Mucosa of descending colon (tissue), 3 donors: ENCODE measurements at regions not wholly inside any gene's neighbourhood (a gene's known extent, or its start where the extent isn't known, plus 50 kb on each side); places are given as distances from the start of the nearest gene placed in this dataset.

Source experiments
- ATAC-seq: fragments of 200-7000 bp; cut with Tn5 transposase; one replicate; pipeline ENCODE4 v1.9.1; 2020; ENCODE audit warnings: mild to moderate bottlenecking, moderate library complexity
- DNase-seq, 3 donors: peaks; one replicate each; pipeline ENCODE4 v3.0.0-alpha.2; 2020
- H3K36me3 ChIP-seq: fragments of 200-600 bp; one replicate; pipeline ENCODE4 v1.8.0; 2021; ENCODE audit warnings: low read depth, mild to moderate bottlenecking
- H3K4me1 ChIP-seq: fragments of 200-600 bp; one replicate; pipeline ENCODE4 v1.8.0; 2021; ENCODE audit warnings: low read depth, mild to moderate bottlenecking
- H3K4me3 ChIP-seq: fragments of 200-600 bp; one replicate; pipeline ENCODE4 v1.8.0; 2021; ENCODE audit warnings: mild to moderate bottlenecking
- H3K9me3 ChIP-seq: fragments of 200-600 bp; one replicate; pipeline ENCODE4 v1.8.0; 2021; ENCODE audit warnings: mild to moderate bottlenecking
- CTCF ChIP-seq: fragments of 200-600 bp; IDR thresholded peaks from one replicate; pipeline ENCODE4 v1.8.0; 2022; ENCODE audit warnings: antibody characterized with exemption, mild to moderate bottlenecking
- intact Hi-C, 2 donors: fragments of 100-400 bp; cut with DNase I in 1 of 2; cut with micrococcal nuclease in 1 of 2; formaldehyde crosslinking; loops; one replicate each; pipeline versions ENCODE4 v1.11.0 to v1.11.1; 2022; cut with DNase I, micrococcal nuclease
- donor health status: DM: no; HTN: no; CAD: no; lungs with moderate emphysema.
- donor health status: DM: no; HTN: no; CAD: no.
- donor health status: DM: no; HTN: yes; CAD: no.

GRCh38 chr2:14536976-14537375, 95.5 kb upstream of the LRATD1 start:
- no peak overlapping the region for H3K4me3 ChIP-seq
- no peaks in the 10 kb centered on the region for H3K9me3 ChIP-seq
- intact Hi-C loops, result no loop called here
- H3K36me3 ChIP-seq, result no peaks in the 10 kb centered on the region
- ATAC-seq, result no peak
- no peak for DNase-seq
- no peaks in the 10 kb centered on the region for H3K4me1 ChIP-seq
- TF ChIP-seq CTCF, result no peak

DNA sequence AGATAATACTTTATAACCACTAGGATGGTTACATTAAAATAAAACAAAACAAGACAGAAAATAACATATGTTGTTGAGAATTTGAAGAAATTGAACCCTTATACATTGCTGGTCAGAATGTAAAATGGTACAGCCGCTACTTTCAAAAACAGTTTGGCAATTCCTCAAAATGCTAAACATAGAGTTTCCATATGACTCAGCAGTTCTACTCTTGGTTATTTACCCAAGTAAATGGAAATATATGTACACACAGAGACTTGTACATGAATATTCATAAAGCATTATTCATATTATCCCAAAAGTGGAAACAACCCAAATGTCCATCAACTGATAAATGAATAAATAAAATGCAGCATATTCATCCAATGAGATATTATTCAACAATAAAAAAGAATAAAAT, 92.5 kb upstream of the LRATD1 start:
- no peak for ATAC-seq
- Histone ChIP-seq H3K36me3 (no peaks in the 10 kb centered on the region), H3K4me1 (no peaks in the 10 kb centered on the region), H3K9me3 (no peaks in the 10 kb centered on the region), H3K4me3 (no peak overlapping the region)
- no peak for TF ChIP-seq CTCF
- intact Hi-C loops, result no loop called here
- DNase-seq, result no peak

GRCh38 chr2:14543284-14543683, 89.2 kb upstream of the LRATD1 start:
- Histone ChIP-seq H3K4me3 (no peak overlapping the region), H3K9me3 (no peaks in the 10 kb centered on the region), H3K36me3 (no peaks in the 10 kb centered on the region), H3K4me1 (no peaks in the 10 kb centered on the region)
- intact Hi-C loops, result no loop called here
- TF ChIP-seq CTCF, result no peak
- DNase-seq (no peak), ATAC-seq (peak; percentile 69)

DNA sequence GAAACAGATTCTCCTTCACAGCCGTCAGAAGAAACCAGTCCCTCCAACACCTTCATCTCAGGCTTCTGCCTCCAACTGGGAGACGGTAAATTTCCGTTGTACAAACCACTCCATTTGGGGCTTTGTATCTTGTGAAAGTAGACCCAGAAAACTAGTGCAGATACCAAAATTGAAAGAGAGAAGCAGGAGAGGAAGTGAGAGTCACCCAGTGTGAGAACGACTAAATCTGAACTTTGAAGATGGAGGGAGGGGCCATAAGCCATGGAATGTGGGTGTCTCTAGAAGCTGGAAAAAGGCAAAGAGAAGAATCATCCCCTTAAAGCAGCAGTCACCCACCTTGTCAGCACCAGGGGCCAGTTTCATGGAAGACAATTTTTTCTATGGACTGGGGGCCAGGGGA, 88.3 kb upstream of the LRATD1 start:
- H3K4me3 ChIP-seq, result no peak overlapping the region
- no peak for TF ChIP-seq CTCF
- no peaks in the 10 kb centered on the region for H3K4me1 ChIP-seq
- intact Hi-C loops, result no loop called here
- ATAC-seq (no peak), DNase-seq (no peak)
- no peaks in the 10 kb centered on the region for H3K36me3 ChIP-seq
- H3K9me3 ChIP-seq, result no peaks in the 10 kb centered on the region

- no peak for ATAC-seq
- TF ChIP-seq CTCF, result no peak
- no peaks in the 10 kb centered on the region for H3K9me3 ChIP-seq
- intact Hi-C loops, result no loop called here
- no peaks in the 10 kb centered on the region for H3K36me3 ChIP-seq
- no peak overlapping the region for H3K4me3 ChIP-seq
- H3K4me1 ChIP-seq, result no peaks in the 10 kb centered on the region
- DNase-seq, result no peak
These were observed 84.7 kb upstream of the LRATD1 start for GRCh38 chr2:14547830-14548229.

DNA sequence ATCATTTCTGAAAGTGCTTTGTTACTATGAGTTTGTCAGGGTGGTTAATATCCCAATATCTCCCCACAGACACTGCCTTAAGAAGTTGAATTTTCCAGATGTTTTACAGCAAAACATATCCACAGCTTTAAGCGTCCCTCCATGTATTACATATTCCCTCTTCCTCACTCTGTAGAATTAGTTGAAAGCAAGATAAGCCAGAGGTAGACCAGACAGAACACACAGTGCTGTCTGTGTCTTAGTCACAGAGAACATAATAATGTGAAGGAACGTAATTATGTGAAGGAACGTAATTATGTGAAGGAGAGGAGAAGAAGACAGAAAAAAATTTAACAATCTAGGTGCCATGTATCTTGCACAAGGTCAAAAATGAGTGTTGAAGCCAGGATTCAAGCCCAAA, 81.9 kb upstream of the LRATD1 start:
- Histone ChIP-seq H3K4me1 (peaks cover 6% of the 10 kb centered on the region), H3K9me3 (no peaks in the 10 kb centered on the region), H3K4me3 (no peak overlapping the region), H3K36me3 (no peaks in the 10 kb centered on the region)
- intact Hi-C loops, result loop anchor here in 1 of 2 donors (10.0 kb wide), 1 partner anchor 84 kb away; the partner anchor contains the start of gene LRATD1
- no peak for ATAC-seq
- TF ChIP-seq CTCF, result no peak
- DNase-seq, result no peak
